ENCODE measurements at regions not wholly inside any gene's neighbourhood (a gene's known extent, or its start where the extent isn't known, plus 50 kb on each side); places are given as distances from the start of the nearest gene placed in this dataset.
"Not testable (repeated sequence)": the region's sequence is repeated elsewhere in the genome, so short reads cannot be mapped to it uniquely, and the experiment has no call there.

GRCh38 chr11:97784388-97784787, 1236.4 kb upstream of the CNTN5 start:
- TF ChIP-seq CTCF (IDR thresholded peaks at IDR 0.05; ENCODE audit: low read length); EZH2 (IDR thresholded peaks at IDR 0.05; ENCODE audit: borderline replicate concordance, low read length): not testable (repeated sequence)
